ENCODE measurements at regions not wholly inside any gene's neighbourhood (a gene's known extent, or its start where the extent isn't known, plus 50 kb on each side); places are given as distances from the start of the nearest gene placed in this dataset.

GRCh38 chr10:107733328-107734130 is 569.0 kb upstream of the SORCS1 start:
- POLR2A ChIA-PET, result no interaction called here
- Mint-ChIP-seq H3K27ac (no peak overlapping the region), H3K9me3 (peaks cover 8% of the 10 kb centered on the region; the same call in 1 of the 2 replicates), H3K4me1 (peaks cover 5% of the 10 kb centered on the region), H3K36me3 (peaks cover 3% of the 10 kb centered on the region; the same call in 1 of the 2 replicates), H3K4me3 (no peak overlapping the region), H3K27me3 (ENCODE audit: low read depth) (no peaks in the 10 kb centered on the region)
- CTCF ChIA-PET, result no interaction called here
- no peak for DNase-seq (ENCODE audit: low spot score)
- no peak for ATAC-seq
- TF ChIP-seq ZNF281 (CRISPR knock-in tag; IDR thresholded peaks at IDR 0.05) (no peak), NFE2L1 (CRISPR knock-in tag; IDR thresholded peaks at IDR 0.05) (no peak), PRRX2 (CRISPR knock-in tag; IDR thresholded peaks at IDR 0.05) (no peak), NFATC4 (CRISPR knock-in tag; IDR thresholded peaks at IDR 0.05) (no peak), ESRRA (CRISPR knock-in tag; IDR thresholded peaks at IDR 0.05; ENCODE audit: borderline replicate concordance) (no peak), AR (CRISPR knock-in tag; IDR thresholded peaks at IDR 0.05) (no peak), SOX15 (CRISPR knock-in tag; IDR thresholded peaks at IDR 0.05) (no peak), ATF6 (CRISPR knock-in tag; IDR thresholded peaks at IDR 0.05) (no peak), HMGXB4 (CRISPR knock-in tag; IDR thresholded peaks at IDR 0.05) (no peak), CDX4 (CRISPR knock-in tag; IDR thresholded peaks at IDR 0.05; ENCODE audit: borderline replicate concordance) (no peak), ZNF396 (CRISPR knock-in tag; IDR thresholded peaks at IDR 0.05; ENCODE audit: borderline replicate concordance) (no peak), CREB1 (CRISPR knock-in tag; IDR thresholded peaks at IDR 0.05) (no peak), FOXJ3 (CRISPR knock-in tag; IDR thresholded peaks at IDR 0.05; ENCODE audit: borderline replicate concordance) (no peak), IRF2 (CRISPR knock-in tag; IDR thresholded peaks at IDR 0.05; ENCODE audit: borderline replicate concordance, low read depth) (no peak), MYBL2 (CRISPR knock-in tag; IDR thresholded peaks at IDR 0.05) (no peak), ATF3 (CRISPR knock-in tag; conservative IDR thresholded peaks at IDR 0.05) (no peak), ZNF532 (CRISPR knock-in tag; IDR thresholded peaks at IDR 0.05; ENCODE audit: borderline replicate concordance) (no peak)

Data from WTC11 (cell line).